ENCODE measurements at regions not wholly inside any gene's neighbourhood (a gene's known extent, or its start where the extent isn't known, plus 50 kb on each side); places are given as distances from the start of the nearest gene placed in this dataset.
"Not testable (repeated sequence)": the region's sequence is repeated elsewhere in the genome, so short reads cannot be mapped to it uniquely, and the experiment has no call there.

DNA sequence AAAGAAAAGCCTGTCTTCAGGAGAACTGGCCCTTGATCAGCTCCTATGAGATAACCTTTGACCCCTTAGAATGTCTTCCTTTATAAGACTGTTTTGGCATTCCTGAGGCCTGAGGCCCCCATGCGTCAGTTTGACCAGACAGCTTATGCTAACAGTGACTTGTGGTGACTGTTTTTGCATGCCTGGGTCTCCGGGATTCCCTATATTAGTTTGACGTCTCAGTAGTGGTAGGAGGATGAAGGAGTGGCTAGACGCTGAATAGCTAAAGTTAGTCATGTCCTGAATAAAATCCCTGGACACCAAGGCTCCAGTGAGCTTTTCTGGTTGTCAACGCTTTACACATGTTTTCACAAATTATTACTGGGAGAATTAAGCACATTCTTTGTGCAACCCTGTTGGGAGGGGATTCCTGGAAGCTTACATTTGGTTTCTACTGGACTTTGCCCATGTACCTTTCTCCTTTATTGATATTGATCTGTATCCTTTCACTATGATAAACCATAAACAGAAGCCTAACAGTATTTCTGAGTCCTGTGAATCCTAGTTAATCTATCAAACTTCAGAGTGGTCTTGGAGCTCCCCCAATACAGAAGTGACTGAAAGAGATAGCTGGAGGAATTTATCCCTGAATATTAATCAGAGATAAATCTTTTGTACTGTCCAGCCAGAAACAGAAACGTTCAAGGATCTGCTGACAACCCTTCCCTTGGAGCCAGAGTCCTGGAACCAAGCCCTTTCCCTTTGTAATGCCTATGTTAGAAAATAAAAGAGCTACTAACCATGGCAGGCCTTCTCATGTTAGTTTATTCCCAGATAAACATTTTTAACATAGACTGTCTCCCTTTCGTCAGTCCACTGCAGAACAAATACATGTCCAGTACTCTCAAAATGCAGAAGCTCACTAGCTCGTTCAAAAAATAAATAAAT lies 479.2 kb downstream of the RPS29 start:
- DNase-seq (ENCODE audit: insufficient read length, low spot score) (no peak), FAIRE-seq (no peak)
- no peak for TF ChIP-seq CTCF (IDR thresholded peaks at IDR 0.05; ENCODE audit: insufficient read depth, missing control alignments)

GRCh38 chr14:49105956-49106355 lies 480.2 kb downstream of the RPS29 start:
- FAIRE-seq (no peak), DNase-seq (ENCODE audit: insufficient read length, low spot score) (no peak)
- TF ChIP-seq CTCF (IDR thresholded peaks at IDR 0.05; ENCODE audit: insufficient read depth, missing control alignments), result no peak

DNA sequence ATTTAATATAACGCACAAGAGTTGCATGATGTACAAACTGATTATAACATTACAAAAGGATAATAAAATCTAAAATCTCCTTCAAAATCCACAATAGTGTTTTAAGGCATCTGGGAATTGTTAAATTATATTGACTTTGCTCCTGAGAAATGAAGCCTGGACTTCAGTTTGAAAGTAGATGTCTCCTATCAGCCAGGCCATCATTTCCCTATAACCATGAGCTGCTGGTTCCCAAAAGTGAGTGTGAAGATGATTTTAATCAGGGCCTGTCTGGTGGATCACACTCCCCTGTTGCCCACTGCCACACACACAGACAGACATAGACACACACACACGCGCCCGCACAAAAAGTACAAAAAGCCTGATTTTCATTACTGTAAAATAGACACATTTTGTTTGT lies 480.7 kb downstream of the RPS29 start:
- TF ChIP-seq CTCF (IDR thresholded peaks at IDR 0.05; ENCODE audit: insufficient read depth, missing control alignments), result no peak
- DNase-seq (ENCODE audit: insufficient read length, low spot score) (no peak), FAIRE-seq (no peak)

- FAIRE-seq, result no peak
- no peak for DNase-seq (ENCODE audit: insufficient read length, low spot score)
- no peak for TF ChIP-seq CTCF (IDR thresholded peaks at IDR 0.05; ENCODE audit: insufficient read depth, missing control alignments)
These were observed 493.8 kb downstream of the RPS29 start for GRCh38 chr14:49092345-49092744.

GRCh38 chr14:49089107-49089506 lies 497.1 kb downstream of the RPS29 start:
- TF ChIP-seq CTCF (IDR thresholded peaks at IDR 0.05; ENCODE audit: insufficient read depth, missing control alignments), result no peak
- FAIRE-seq (no peak), DNase-seq (ENCODE audit: insufficient read length, low spot score) (no peak)

GRCh38 chr14:49073292-49073691 lies 512.9 kb downstream of the RPS29 start:
- FAIRE-seq; DNase-seq (ENCODE audit: insufficient read length, low spot score): not testable (repeated sequence)

DNA sequence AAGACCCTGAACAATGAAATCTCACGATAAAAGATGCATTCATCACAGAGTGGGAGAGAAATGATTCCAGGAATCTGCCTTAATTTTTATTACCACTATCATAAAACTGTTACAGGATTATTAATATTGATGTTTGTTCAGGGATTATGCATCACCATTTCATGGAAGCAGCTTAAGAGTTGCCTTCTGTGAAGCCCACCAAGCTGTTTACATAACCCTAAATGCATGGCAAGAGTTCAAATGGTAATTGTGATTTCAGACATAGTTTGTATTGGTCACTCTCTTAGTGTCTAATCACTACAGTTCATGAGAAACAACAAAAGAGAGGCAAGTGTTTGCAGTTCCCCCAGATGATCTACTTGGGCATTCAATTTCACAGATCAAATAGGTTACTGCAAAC lies 527.7 kb downstream of the RPS29 start:
- FAIRE-seq (peak; percentile 29), DNase-seq (ENCODE audit: insufficient read length, low spot score) (no peak)
- TF ChIP-seq CTCF (IDR thresholded peaks at IDR 0.05; ENCODE audit: insufficient read depth, missing control alignments), result no peak
